ENCODE measurements at regions not wholly inside any gene's neighbourhood (a gene's known extent, or its start where the extent isn't known, plus 50 kb on each side); places are given as distances from the start of the nearest gene placed in this dataset.

DNA sequence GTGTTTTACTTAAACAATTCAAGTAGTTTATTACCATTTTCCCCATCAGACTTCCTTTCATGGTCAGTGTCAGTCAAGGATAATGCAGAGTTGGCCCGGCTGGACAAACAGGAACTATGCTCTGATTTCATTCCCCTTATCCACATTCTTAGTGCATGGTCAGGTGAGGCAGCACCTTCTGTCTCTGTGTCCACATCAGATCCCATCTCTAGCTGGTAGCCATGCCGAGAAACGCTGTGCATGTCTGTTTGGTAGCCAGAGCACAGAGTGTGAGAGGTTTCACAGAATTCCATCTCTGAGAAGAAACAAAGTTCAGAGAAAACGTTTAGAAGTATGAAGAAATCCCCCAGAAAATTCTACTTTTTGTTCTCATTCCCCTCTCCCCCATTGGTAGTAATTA, 423.7 kb upstream of the TEX13C start:
- TF ChIP-seq, protein P1, sequence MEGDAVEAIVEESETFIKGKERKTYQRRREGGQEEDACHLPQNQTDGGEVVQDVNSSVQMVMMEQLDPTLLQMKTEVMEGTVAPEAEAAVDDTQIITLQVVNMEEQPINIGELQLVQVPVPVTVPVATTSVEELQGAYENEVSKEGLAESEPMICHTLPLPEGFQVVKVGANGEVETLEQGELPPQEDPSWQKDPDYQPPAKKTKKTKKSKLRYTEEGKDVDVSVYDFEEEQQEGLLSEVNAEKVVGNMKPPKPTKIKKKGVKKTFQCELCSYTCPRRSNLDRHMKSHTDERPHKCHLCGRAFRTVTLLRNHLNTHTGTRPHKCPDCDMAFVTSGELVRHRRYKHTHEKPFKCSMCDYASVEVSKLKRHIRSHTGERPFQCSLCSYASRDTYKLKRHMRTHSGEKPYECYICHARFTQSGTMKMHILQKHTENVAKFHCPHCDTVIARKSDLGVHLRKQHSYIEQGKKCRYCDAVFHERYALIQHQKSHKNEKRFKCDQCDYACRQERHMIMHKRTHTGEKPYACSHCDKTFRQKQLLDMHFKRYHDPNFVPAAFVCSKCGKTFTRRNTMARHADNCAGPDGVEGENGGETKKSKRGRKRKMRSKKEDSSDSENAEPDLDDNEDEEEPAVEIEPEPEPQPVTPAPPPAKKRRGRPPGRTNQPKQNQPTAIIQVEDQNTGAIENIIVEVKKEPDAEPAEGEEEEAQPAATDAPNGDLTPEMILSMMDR (conservative IDR thresholded peaks at IDR 0.05 in 1 of 2, IDR thresholded peaks at IDR 0.05 in 1 of 2; ENCODE audit: low read depth in 1 of 2, low read length in 2 of 2): no peak
- TF ChIP-seq EZH2 (IDR thresholded peaks at IDR 0.05; ENCODE audit: low read length, missing control alignments): no peak

All from fibroblast of lung (primary cell).